SK-N-SH treated with all-trans-retinoic acid at 6 μM for 48 hours (cell line): ENCODE measurements at regions not wholly inside any gene's neighbourhood (a gene's known extent, or its start where the extent isn't known, plus 50 kb on each side); places are given as distances from the start of the nearest gene placed in this dataset.

Experiments
- ATAC-seq: fragments of 200-7000 bp; cut with Tn5 transposase; 3 replicates; pipeline ENCODE4 v1.9.1; 2020; ENCODE audit warnings: mild to moderate bottlenecking, moderate library complexity
- ARNTL ChIP-seq: fragments of 450-650 bp; formaldehyde crosslinking; IDR thresholded peaks from 2 replicates; pipeline ENCODE4 v1.5.0; 2020; ENCODE audit warnings: low read depth, mild to moderate bottlenecking, moderate library complexity, borderline replicate concordance
- BACH2 ChIP-seq: fragments of 250-450 bp; sonication (Bioruptor Pico); IDR thresholded peaks from 2 replicates; pipeline ENCODE4 v1.9.0; 2021; ENCODE audit warnings: mild to moderate bottlenecking, borderline replicate concordance
- CREB5 ChIP-seq: fragments of 250-450 bp; sonication (Bioruptor Pico); IDR thresholded peaks from 2 replicates; pipeline ENCODE4 v1.5.1; 2020; ENCODE audit warnings: low read depth, mild to moderate bottlenecking, moderate library complexity
- CSDC2 ChIP-seq: fragments of 250-450 bp; sonication (Bioruptor Pico); IDR thresholded peaks from 2 replicates; pipeline ENCODE4 v1.5.0; 2020; ENCODE audit warnings: mild to moderate bottlenecking, moderate library complexity
- CSRNP3 ChIP-seq: fragments of 250-450 bp; sonication (Bioruptor Pico); IDR thresholded peaks from 2 replicates; pipeline ENCODE4 v1.5.1; 2021; ENCODE audit warnings: mild to moderate bottlenecking, moderate library complexity
- ESRRG ChIP-seq: fragments of 250-450 bp; sonication (Bioruptor Pico); IDR thresholded peaks from 2 replicates; pipeline ENCODE4 v1.6.1; 2021; ENCODE audit warnings: mild to moderate bottlenecking
- ISL1 ChIP-seq: fragments of 250-450 bp; sonication (Bioruptor Pico); IDR thresholded peaks from 2 replicates; pipeline ENCODE4 v2.1.2; 2022; ENCODE audit warnings: mild to moderate bottlenecking, moderate library complexity
- OSR1 ChIP-seq: fragments of 250-450 bp; sonication (Bioruptor Pico); IDR thresholded peaks from 2 replicates; pipeline ENCODE4 v1.8.0; 2022; ENCODE audit warnings: moderate library complexity, mild to moderate bottlenecking, inconsistent platforms
- PATZ1 ChIP-seq: fragments of 250-450 bp; sonication (Bioruptor Pico); IDR thresholded peaks from 2 replicates; pipeline ENCODE4 v1.8.0; 2020; ENCODE audit warnings: mild to moderate bottlenecking, moderate library complexity, borderline replicate concordance
- POU6F1 ChIP-seq: fragments of 250-450 bp; sonication (Bioruptor Pico); IDR thresholded peaks from 2 replicates; pipeline ENCODE4 v1.8.0; 2021; ENCODE audit warnings: low read depth, mild to moderate bottlenecking, moderate library complexity, borderline replicate concordance
- PPARA ChIP-seq: fragments of 250-450 bp; sonication (Bioruptor Pico); IDR thresholded peaks from 2 replicates; pipeline ENCODE4 v1.5.0; 2020; ENCODE audit warnings: mild to moderate bottlenecking, borderline replicate concordance
- RARB ChIP-seq: fragments of 250-450 bp; sonication (Bioruptor Pico); IDR thresholded peaks from 2 replicates; pipeline ENCODE4 v1.8.0; 2021; ENCODE audit warnings: mild to moderate bottlenecking, moderate library complexity
- SNAI2 ChIP-seq: fragments of 250-450 bp; sonication (Bioruptor Pico); IDR thresholded peaks from 2 replicates; pipeline ENCODE4 v1.5.0; 2020; ENCODE audit warnings: mild to moderate bottlenecking, moderate library complexity
- TCF4 ChIP-seq: fragments of 250-450 bp; sonication (Bioruptor Pico); IDR thresholded peaks from 2 replicates; pipeline ENCODE4 v1.8.0; 2021; ENCODE audit warnings: mild to moderate bottlenecking, moderate library complexity, borderline replicate concordance
- TOX ChIP-seq: fragments of 250-450 bp; sonication (Bioruptor Pico); IDR thresholded peaks from 2 replicates; pipeline ENCODE4 v1.8.0; 2021; ENCODE audit warnings: mild to moderate bottlenecking, moderate library complexity, borderline replicate concordance
- ZC3H10 ChIP-seq: fragments of 250-450 bp; sonication (Bioruptor Pico); IDR thresholded peaks from 2 replicates; pipeline ENCODE4 v1.5.1; 2021; ENCODE audit warnings: mild to moderate bottlenecking, moderate library complexity
- ZFP3 ChIP-seq: fragments of 250-450 bp; sonication (Bioruptor Pico); IDR thresholded peaks from 2 replicates; pipeline ENCODE4 v1.5.0; 2020; ENCODE audit warnings: mild to moderate bottlenecking, moderate library complexity
- ZFP30 ChIP-seq: fragments of 450-650 bp; formaldehyde crosslinking; IDR thresholded peaks from 2 replicates; pipeline ENCODE4 v1.5.0; 2022; ENCODE audit warnings: mild to moderate bottlenecking, moderate library complexity
- ZNF565 ChIP-seq: fragments of 450-650 bp; formaldehyde crosslinking; conservative IDR thresholded peaks from 2 replicates; pipeline ENCODE4 v1.5.0; 2020; ENCODE audit warnings: low read depth, mild to moderate bottlenecking, moderate library complexity
- ZNF70 ChIP-seq: fragments of 450-650 bp; formaldehyde crosslinking; IDR thresholded peaks from 2 replicates; pipeline ENCODE4 v1.5.0; 2020; ENCODE audit warnings: mild to moderate bottlenecking, moderate library complexity
- ZNF8 ChIP-seq: fragments of 450-650 bp; formaldehyde crosslinking; IDR thresholded peaks from 2 replicates; pipeline ENCODE4 v1.5.0; 2020; ENCODE audit warnings: mild to moderate bottlenecking, moderate library complexity

GRCh38 chr16:59601452-59601851 is 867.3 kb upstream of the GOT2 start:
- ATAC-seq, result no peak
- TF ChIP-seq TOX (CRISPR knock-in tag) (no peak), ZFP30 (CRISPR knock-in tag) (no peak), CSDC2 (CRISPR knock-in tag) (no peak), ZNF565 (CRISPR knock-in tag) (no peak), PATZ1 (no peak), SNAI2 (no peak), ZC3H10 (no peak), CSRNP3 (CRISPR knock-in tag) (no peak), POU6F1 (CRISPR knock-in tag) (no peak), ZFP3 (no peak), ZNF8 (CRISPR knock-in tag) (no peak), CREB5 (CRISPR knock-in tag) (no peak), ARNTL (no peak), BACH2 (CRISPR knock-in tag) (no peak)

- no peak for TF ChIP-seq PPARA (CRISPR knock-in tag)
- TF ChIP-seq POU6F1 (CRISPR knock-in tag), result no peak
- TF ChIP-seq CSDC2 (CRISPR knock-in tag), result no peak
- no peak for TF ChIP-seq TCF4 (CRISPR knock-in tag)
- no peak for TF ChIP-seq ZNF70 (CRISPR knock-in tag)
- TF ChIP-seq SNAI2, result no peak
- TF ChIP-seq CSRNP3 (CRISPR knock-in tag), result no peak
- TF ChIP-seq ISL1, result no peak
- no peak for TF ChIP-seq ZNF565 (CRISPR knock-in tag)
- TF ChIP-seq ZFP30 (CRISPR knock-in tag), result no peak
- no peak for TF ChIP-seq RARB (CRISPR knock-in tag)
- no peak for TF ChIP-seq BACH2 (CRISPR knock-in tag)
- TF ChIP-seq CREB5 (CRISPR knock-in tag), result no peak
- no peak for TF ChIP-seq ESRRG (CRISPR knock-in tag)
- TF ChIP-seq OSR1 (CRISPR knock-in tag), result no peak
- ATAC-seq, result no peak
Measured at GRCh38 chr16:59597269-59597668, 863.2 kb upstream of the GOT2 start.
